ENCODE measurements at regions not wholly inside any gene's neighbourhood (a gene's known extent, or its start where the extent isn't known, plus 50 kb on each side); places are given as distances from the start of the nearest gene placed in this dataset.

- no peaks in the 10 kb centered on the region for H3K4me1 ChIP-seq
- ATAC-seq (no peak), DNase-seq (no peak)
- no peaks in the 10 kb centered on the region for H3K36me3 ChIP-seq
- H3K27ac ChIP-seq = no peak overlapping the region
- TF ChIP-seq CTCF (IDR thresholded peaks at IDR 0.05) = no peak
- no peak overlapping the region for H3K4me3 ChIP-seq
- intact Hi-C loops (cut with DNase I) = no loop called here
- H3K9me3 ChIP-seq = no peaks in the 10 kb centered on the region
- no peaks in the 10 kb centered on the region for H3K27me3 ChIP-seq
These were observed 172.5 kb downstream of the ANKRD50 start for GRCh38 chr4:124540014-124540413.

GRCh38 chr4:124541652-124542420 lies 170.7 kb downstream of the ANKRD50 start:
- intact Hi-C loops (cut with DNase I) = no loop called here
- no peaks in the 10 kb centered on the region for H3K36me3 ChIP-seq
- TF ChIP-seq CTCF (IDR thresholded peaks at IDR 0.05) = no peak
- DNase-seq = no peak
- H3K27me3 ChIP-seq = no peaks in the 10 kb centered on the region
- H3K9me3 ChIP-seq = no peaks in the 10 kb centered on the region
- ATAC-seq = no peak
- H3K4me3 ChIP-seq = no peak overlapping the region
- H3K27ac ChIP-seq = no peak overlapping the region
- H3K4me1 ChIP-seq = no peaks in the 10 kb centered on the region

GRCh38 chr4:124555959-124556358 lies 156.6 kb downstream of the ANKRD50 start:
- H3K36me3 ChIP-seq = no peaks in the 10 kb centered on the region
- no peak overlapping the region for H3K27ac ChIP-seq
- ATAC-seq (no peak), DNase-seq (no peak)
- H3K4me3 ChIP-seq = no peak overlapping the region
- no peaks in the 10 kb centered on the region for H3K27me3 ChIP-seq
- no peak for TF ChIP-seq CTCF (IDR thresholded peaks at IDR 0.05)
- H3K4me1 ChIP-seq = no peaks in the 10 kb centered on the region
- intact Hi-C loops (cut with DNase I) = no loop called here
- H3K9me3 ChIP-seq = no peaks in the 10 kb centered on the region

- no peaks in the 10 kb centered on the region for H3K4me1 ChIP-seq
- no peak overlapping the region for H3K4me3 ChIP-seq
- TF ChIP-seq CTCF (IDR thresholded peaks at IDR 0.05) = no peak
- H3K9me3 ChIP-seq = no peaks in the 10 kb centered on the region
- intact Hi-C loops (cut with DNase I) = no loop called here
- H3K36me3 ChIP-seq = no peaks in the 10 kb centered on the region
- no peak for DNase-seq
- no peak for ATAC-seq
- no peaks in the 10 kb centered on the region for H3K27me3 ChIP-seq
- H3K27ac ChIP-seq = no peak overlapping the region
These were observed 148.4 kb downstream of the ANKRD50 start for GRCh38 chr4:124564121-124564520.

GRCh38 chr4:124565371-124565770 lies 147.2 kb downstream of the ANKRD50 start:
- no peak for TF ChIP-seq CTCF (IDR thresholded peaks at IDR 0.05)
- no peak for DNase-seq
- Histone ChIP-seq H3K4me3 (no peak overlapping the region), H3K9me3 (no peaks in the 10 kb centered on the region), H3K36me3 (no peaks in the 10 kb centered on the region), H3K4me1 (no peaks in the 10 kb centered on the region), H3K27me3 (no peaks in the 10 kb centered on the region), H3K27ac (no peak overlapping the region)
- intact Hi-C loops (cut with DNase I) = no loop called here
- no peak for ATAC-seq

GRCh38 chr4:124566030-124566429 lies 146.5 kb downstream of the ANKRD50 start:
- Histone ChIP-seq H3K4me3 (no peak overlapping the region), H3K9me3 (no peaks in the 10 kb centered on the region), H3K27me3 (no peaks in the 10 kb centered on the region), H3K36me3 (no peaks in the 10 kb centered on the region), H3K4me1 (no peaks in the 10 kb centered on the region), H3K27ac (no peak overlapping the region)
- TF ChIP-seq CTCF (IDR thresholded peaks at IDR 0.05) = no peak
- DNase-seq (no peak), ATAC-seq (no peak)
- intact Hi-C loops (cut with DNase I) = no loop called here
